ENCODE measurements at regions not wholly inside any gene's neighbourhood (a gene's known extent, or its start where the extent isn't known, plus 50 kb on each side); places are given as distances from the start of the nearest gene placed in this dataset.

GRCh38 chr10:123597676-123598075, 68.5 kb upstream of the GPR26 start:
- H3K27ac Mint-ChIP-seq, result no peak overlapping the region
- no peak overlapping the region for H2BK12ac ChIP-seq (ENCODE audit: insufficient read length, low read depth, low read length)
- H4K20me1 ChIP-seq (ENCODE audit: control insufficient read depth, insufficient read depth, insufficient read length), result no peaks in the 10 kb centered on the region
- H3K27ac ChIP-seq (ENCODE audit: insufficient read length, low read depth, low read length), result no peak overlapping the region
- no peak overlapping the region for H3K4me2 ChIP-seq (ENCODE audit: insufficient read depth, insufficient read length, low read length)
- peaks cover 8 to 10% of the 10 kb centered on the region in 2 experiments; a peak in 3 of 5 replicates for H3K9me3 Mint-ChIP-seq
- DNase-seq, result no peak
- no peak overlapping the region for H4K91ac ChIP-seq (ENCODE audit: insufficient read length, low read depth, low read length)
- H3K23ac ChIP-seq (ENCODE audit: insufficient read length, low read depth, low read length), result no peak overlapping the region
- H3K9ac ChIP-seq (ENCODE audit: extremely low read depth, insufficient read length, low read length), result no peak overlapping the region
- no peaks in the 10 kb centered on the region for H3K23me2 ChIP-seq (ENCODE audit: insufficient read length, low read depth, low read length, poor library complexity, severe bottlenecking)
- H3T11ph ChIP-seq (ENCODE audit: low read length), result no peak overlapping the region
- no peak overlapping the region; the same call in 1 of the 2 replicates for H3K14ac ChIP-seq (ENCODE audit: insufficient read depth, low read length)
- H3K27me3 Mint-ChIP-seq (ENCODE audit: low read depth), result peaks cover 3% of the 10 kb centered on the region
- H2BK120ac ChIP-seq (ENCODE audit: low read depth, low read length, poor library complexity, severe bottlenecking), result no peak overlapping the region
- H3K36me3 Mint-ChIP-seq (ENCODE audit: insufficient read depth in 1 of 3, low read depth in 3 of 3), result peaks cover 0 to 2% (median 0%) of the 10 kb centered on the region in 3 experiments; a peak in 1 of 7 replicates
- H2AK5ac ChIP-seq (ENCODE audit: insufficient read length, low read length), result no peak overlapping the region
- H3K9me3 ChIP-seq (ENCODE audit: control insufficient read depth, low read depth, low read length), result no peaks in the 10 kb centered on the region
- peaks cover 3 to 4% of the 10 kb centered on the region in 2 experiments; a peak in 2 of 4 replicates for H3K4me1 Mint-ChIP-seq
- no peaks in the 10 kb centered on the region for H3K4me1 ChIP-seq (ENCODE audit: insufficient read depth, low read length)
- H4K8ac ChIP-seq (replicated peaks; ENCODE audit: insufficient read length, low read depth, low read length), result no peak overlapping the region
- no peak overlapping the region for H2BK5ac ChIP-seq (ENCODE audit: insufficient read length, low read length)
- no peaks in the 10 kb centered on the region for H3K79me1 ChIP-seq (ENCODE audit: insufficient read depth, low read depth, low read length, poor library complexity, severe bottlenecking)
- H3K4me3 Mint-ChIP-seq, result no peak overlapping the region
- no peak overlapping the region for H4K5ac ChIP-seq (ENCODE audit: insufficient read length, low read depth, low read length)
- no peak overlapping the region for H3K4ac ChIP-seq (ENCODE audit: low read depth, low read length)
- no peak overlapping the region for H2BK15ac ChIP-seq (ENCODE audit: low read depth, low read length)
- no peaks in the 10 kb centered on the region for H3K79me2 ChIP-seq (ENCODE audit: insufficient read depth, low read length)
- no peak overlapping the region for H3K18ac ChIP-seq (ENCODE audit: insufficient read length, low read depth, low read length)
- TF ChIP-seq, protein P1, sequence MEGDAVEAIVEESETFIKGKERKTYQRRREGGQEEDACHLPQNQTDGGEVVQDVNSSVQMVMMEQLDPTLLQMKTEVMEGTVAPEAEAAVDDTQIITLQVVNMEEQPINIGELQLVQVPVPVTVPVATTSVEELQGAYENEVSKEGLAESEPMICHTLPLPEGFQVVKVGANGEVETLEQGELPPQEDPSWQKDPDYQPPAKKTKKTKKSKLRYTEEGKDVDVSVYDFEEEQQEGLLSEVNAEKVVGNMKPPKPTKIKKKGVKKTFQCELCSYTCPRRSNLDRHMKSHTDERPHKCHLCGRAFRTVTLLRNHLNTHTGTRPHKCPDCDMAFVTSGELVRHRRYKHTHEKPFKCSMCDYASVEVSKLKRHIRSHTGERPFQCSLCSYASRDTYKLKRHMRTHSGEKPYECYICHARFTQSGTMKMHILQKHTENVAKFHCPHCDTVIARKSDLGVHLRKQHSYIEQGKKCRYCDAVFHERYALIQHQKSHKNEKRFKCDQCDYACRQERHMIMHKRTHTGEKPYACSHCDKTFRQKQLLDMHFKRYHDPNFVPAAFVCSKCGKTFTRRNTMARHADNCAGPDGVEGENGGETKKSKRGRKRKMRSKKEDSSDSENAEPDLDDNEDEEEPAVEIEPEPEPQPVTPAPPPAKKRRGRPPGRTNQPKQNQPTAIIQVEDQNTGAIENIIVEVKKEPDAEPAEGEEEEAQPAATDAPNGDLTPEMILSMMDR (conservative IDR thresholded peaks at IDR 0.05), result no peak
- H2BK20ac ChIP-seq (ENCODE audit: low read depth, low read length, poor library complexity, severe bottlenecking), result no peak overlapping the region
- no peaks in the 10 kb centered on the region for H3K27me3 ChIP-seq (ENCODE audit: insufficient read depth, low read length)
- H2AFZ ChIP-seq (ENCODE audit: low read length), result no peak overlapping the region
- no CpG with 5 or more reads among the region's 4 CpGs for WGBS (ENCODE audit: extremely low coverage, insufficient read length, low lambda C conversion rate)
- H3K56ac ChIP-seq (ENCODE audit: insufficient read length, low read depth, low read length), result no peak overlapping the region

All from H9 (cell line).